AG09309 (cell line): ENCODE measurements at regions not wholly inside any gene's neighbourhood (a gene's known extent, or its start where the extent isn't known, plus 50 kb on each side); places are given as distances from the start of the nearest gene placed in this dataset.
A peak's percentile ranks its signal among the peaks of the same experiment; 100 is the strongest.
"Not testable (repeated sequence)": the region's sequence is repeated elsewhere in the genome, so short reads cannot be mapped to it uniquely, and the experiment has no call there.

Experiments used
- DNase-seq: peaks from one replicate; pipeline ENCODE4 v3.0.0-alpha.2; 2010; ENCODE audit warnings: low read depth
- H3K4me3 ChIP-seq: 2 replicates; pipeline ENCODE4 v1.5.1; 2011; ENCODE audit warnings: mild to moderate bottlenecking, low read depth, low read length, moderate library complexity; ENCODE audit not compliant: control insufficient read depth
- CTCF ChIP-seq: IDR thresholded peaks from 2 replicates; pipeline ENCODE4 v1.5.1; 2011; ENCODE audit warnings: mild to moderate bottlenecking, low read depth, low read length, inconsistent platforms; ENCODE audit not compliant: insufficient read depth, control insufficient read depth; ENCODE audit errors: missing control alignments

GRCh38 chr10:34957531-34957930 lies 132.6 kb downstream of the CUL2 start:
- H3K4me3 ChIP-seq, result no peak overlapping the region
- TF ChIP-seq CTCF, result no peak
- DNase-seq, result no peak

- DNase-seq, result no peak
- H3K4me3 ChIP-seq, result no peak overlapping the region
- TF ChIP-seq CTCF, result peak; percentile 7
Observed at GRCh38 chr10:34956756-34957155, 133.4 kb downstream of the CUL2 start.

- DNase-seq, result no peak
- H3K4me3 ChIP-seq, result no peak overlapping the region
- TF ChIP-seq CTCF, result no peak
Observed at GRCh38 chr10:34955391-34955790, 134.8 kb downstream of the CUL2 start.

- DNase-seq, result no peak
- no peak overlapping the region for H3K4me3 ChIP-seq
Observed at GRCh38 chr10:34954142-34954541, 136.0 kb downstream of the CUL2 start.

GRCh38 chr10:34951263-34951887 lies 136.3 kb upstream of the PARD3 start:
- H3K4me3 ChIP-seq, result not testable (repeated sequence)
- DNase-seq, result peak; percentile 47

More at GRCh38 chr10:34954142-34954541, 136.0 kb downstream of the CUL2 start:
- no peak for TF ChIP-seq CTCF

GRCh38 chr10:34945951-34946522 lies 130.9 kb upstream of the PARD3 start:
- not testable (repeated sequence) for DNase-seq

GRCh38 chr10:34941471-34942357 lies 126.6 kb upstream of the PARD3 start:
- no peak overlapping the region for H3K4me3 ChIP-seq
- no peak for DNase-seq
- TF ChIP-seq CTCF, result no peak

More at GRCh38 chr10:34945951-34946522, 130.9 kb upstream of the PARD3 start:
- H3K4me3 ChIP-seq, result not testable (repeated sequence)
